ENCODE measurements at regions not wholly inside any gene's neighbourhood (a gene's known extent, or its start where the extent isn't known, plus 50 kb on each side); places are given as distances from the start of the nearest gene placed in this dataset.
"Not testable (repeated sequence)": the region's sequence is repeated elsewhere in the genome, so short reads cannot be mapped to it uniquely, and the experiment has no call there.

DNA sequence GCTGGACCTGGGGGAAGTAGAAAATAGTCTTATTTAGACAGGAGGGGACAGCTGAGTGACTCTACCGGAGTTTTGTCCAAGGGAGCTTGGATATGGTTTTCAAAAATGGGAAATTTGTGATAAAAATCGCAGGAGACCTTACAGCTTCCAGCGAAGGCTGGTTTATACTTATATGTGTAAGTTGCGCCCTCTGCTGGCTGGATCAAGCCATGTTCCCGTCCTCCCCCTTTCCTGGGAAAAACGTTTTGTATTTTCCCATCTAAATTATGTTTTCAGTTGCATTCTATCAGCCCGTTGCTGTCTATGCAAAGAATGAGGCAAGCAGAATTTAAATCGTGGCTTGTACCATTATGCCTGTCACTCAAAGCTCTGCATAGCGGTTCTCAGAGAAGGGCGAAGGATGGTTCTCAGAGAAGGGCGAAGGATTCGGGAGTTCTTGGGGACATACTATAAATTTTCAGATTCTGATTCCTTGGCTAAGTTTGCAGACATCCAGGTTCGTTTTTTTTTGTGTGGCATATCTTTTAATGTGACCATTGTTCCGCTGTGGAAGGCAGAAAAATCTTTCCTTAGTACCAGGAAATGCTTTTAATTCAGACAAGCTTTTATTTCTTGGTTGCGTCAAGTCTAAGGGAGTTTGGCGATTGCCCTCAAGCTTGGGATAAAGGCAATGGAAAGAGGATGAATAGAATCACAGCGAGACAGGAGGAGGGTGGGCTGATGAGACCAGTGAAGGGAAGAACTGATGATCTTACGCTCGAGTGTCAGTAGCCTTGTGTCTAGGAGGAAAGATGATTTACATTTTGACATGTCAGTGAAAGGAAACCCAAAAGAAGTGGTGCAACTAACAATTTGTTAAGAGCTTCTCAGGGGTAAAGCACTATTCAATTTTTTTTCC lies 128.5 kb upstream of the ARX start:
- in situ Hi-C loops (cut with MboI; ENCODE audit: low sequenced_read_pairs): loop anchor here (25.0 kb wide), 1 partner anchor 757 kb away; no protein-coding TSS in a partner anchor

DNA sequence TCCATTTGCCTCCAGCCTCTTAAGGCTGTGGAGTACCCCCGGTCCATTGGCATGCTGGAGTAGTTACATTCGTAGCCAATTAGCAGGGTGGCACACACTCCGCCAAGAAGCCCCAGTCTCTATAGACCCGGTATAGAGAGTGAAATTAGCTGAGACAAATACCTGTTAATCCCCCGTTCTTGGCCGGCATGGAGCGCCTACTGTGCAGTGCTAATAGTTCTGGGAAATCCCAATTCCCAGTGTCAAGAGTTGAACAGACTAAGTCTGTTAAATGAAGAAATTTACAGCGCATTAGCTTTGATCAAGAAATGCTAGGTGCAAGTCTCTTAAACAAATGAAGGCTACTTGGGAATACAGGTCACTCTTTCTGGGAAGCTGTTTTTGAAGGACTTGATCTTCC lies 127.8 kb upstream of the ARX start:
- in situ Hi-C loops (cut with MboI; ENCODE audit: low sequenced_read_pairs): loop anchor here (25.0 kb wide), 1 partner anchor 756 kb away; no protein-coding TSS in a partner anchor

DNA sequence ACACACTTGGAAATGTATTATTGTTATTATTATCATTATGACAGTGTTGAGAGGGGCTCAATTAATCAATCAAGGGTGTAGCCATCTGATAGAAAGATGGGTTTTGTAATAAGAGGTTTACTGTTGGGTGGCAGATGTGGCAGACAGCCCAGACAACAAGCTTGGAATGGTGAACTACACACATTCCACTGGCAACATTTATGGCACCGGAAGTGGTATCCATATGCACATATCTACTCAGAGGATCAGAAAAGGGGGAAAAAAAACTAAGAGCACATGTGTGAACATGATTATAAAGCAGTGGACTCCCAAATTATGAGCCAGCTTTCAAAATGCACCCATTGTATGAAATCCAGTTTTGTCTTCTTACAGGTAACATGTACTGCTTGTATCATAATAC lies 125.9 kb upstream of the ARX start:
- in situ Hi-C loops (cut with MboI; ENCODE audit: low sequenced_read_pairs): loop anchor here (25.0 kb wide), 1 partner anchor 754 kb away; no protein-coding TSS in a partner anchor

DNA sequence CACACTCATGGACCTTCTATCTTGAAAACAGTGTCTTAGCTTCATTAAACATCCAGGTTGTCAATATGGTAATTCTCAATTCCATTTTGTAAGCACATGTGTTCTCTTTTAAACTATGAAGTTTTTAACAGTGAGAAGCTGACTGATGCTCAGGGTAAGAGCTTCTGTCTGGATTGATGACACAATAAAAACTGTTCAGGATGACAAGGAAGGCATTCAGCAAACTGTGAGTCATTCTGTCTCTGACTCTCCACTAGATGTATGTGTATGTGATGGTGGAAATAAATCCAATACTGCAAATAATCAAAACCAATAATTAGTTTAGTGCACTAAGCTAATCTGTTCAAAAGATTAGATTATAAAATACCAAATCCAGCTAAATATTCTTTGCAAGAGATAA lies 115.3 kb upstream of the ARX start:
- in situ Hi-C loops (cut with MboI; ENCODE audit: low sequenced_read_pairs): loop anchor here (25.0 kb wide), 1 partner anchor 744 kb away; no protein-coding TSS in a partner anchor

DNA sequence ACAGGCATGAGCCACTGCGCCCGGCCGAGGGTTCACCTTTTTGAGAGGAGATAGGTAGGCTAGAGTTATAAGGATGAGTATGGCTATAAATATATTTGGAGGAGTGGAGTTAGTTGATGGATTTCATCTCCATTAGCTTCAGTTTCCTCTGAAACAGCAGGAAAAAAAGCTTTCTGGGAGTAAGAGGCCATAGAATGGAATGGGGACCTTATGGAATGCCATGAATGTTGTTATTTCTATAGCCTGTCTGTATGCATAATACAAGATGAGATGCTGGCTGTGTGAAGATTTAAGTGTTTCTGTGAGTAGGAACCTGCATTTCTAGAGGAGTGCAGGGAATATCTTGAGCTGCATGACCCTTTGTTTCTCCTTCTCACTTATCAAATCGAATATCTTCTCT lies 114.9 kb upstream of the ARX start:
- in situ Hi-C loops (cut with MboI; ENCODE audit: low sequenced_read_pairs): loop anchor here (25.0 kb wide), 1 partner anchor 743 kb away; no protein-coding TSS in a partner anchor

DNA sequence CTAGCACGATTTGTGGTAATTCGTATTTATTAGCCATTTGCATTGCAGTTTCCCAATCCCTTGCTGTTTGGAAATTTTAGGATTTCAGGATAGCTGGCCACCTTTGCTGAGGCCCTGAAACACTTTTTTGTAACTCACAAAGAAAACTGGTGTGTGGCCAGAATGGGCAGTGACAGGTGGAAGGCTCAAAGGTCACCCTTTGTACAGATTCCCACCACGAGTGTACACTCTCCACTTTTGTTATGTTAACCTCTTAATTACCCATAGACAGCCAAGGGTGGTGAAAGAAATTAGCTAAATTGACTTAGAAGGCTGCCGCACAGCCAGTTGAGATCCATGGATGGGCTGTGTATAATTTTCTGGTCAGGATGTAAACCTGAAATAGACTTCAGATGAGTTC lies 109.7 kb upstream of the ARX start:
- in situ Hi-C loops (cut with MboI; ENCODE audit: low sequenced_read_pairs): loop anchor here (25.0 kb wide), 1 partner anchor 738 kb away; no protein-coding TSS in a partner anchor

DNA sequence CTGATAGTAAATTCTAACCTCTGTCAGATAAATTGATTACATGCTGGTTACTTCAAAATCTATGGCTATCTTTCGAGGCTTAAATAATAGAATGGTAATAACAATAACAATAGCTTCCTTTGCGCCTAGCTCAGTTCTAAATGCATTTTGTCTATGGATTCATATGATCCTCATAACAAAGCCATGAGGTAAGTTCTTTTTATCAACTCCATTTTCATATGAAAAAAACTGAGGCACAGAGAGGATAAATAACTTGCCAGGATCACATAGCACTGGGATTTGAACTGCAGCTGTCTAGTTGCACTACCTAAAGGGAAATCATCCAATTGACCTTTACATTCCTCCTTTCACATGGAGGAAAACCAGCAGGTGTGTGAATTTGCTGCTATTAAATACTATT lies 108.6 kb upstream of the ARX start:
- in situ Hi-C loops (cut with MboI; ENCODE audit: low sequenced_read_pairs): no loop called here

DNA sequence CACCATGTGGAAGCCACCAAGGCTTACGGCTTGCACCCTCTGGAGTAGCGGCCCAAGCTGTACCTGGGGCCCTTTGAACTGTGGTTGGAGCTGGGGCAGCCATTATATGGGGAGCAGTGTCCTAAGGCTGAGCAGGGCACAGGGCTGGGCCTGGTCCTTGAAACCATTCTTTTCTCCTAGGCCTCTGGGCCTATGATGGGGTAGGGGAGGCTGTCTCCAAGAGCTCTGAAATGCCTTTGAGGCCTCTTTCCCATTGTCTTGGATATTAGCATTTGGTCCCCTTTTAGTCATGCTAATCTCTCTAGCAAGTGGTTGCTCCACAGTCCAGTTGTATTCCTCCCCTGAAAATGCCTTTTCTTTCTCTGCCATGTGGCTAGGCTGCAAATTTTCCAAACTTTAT lies 96.4 kb upstream of the ARX start:
- in situ Hi-C loops (cut with MboI; ENCODE audit: low sequenced_read_pairs): no loop called here

DNA sequence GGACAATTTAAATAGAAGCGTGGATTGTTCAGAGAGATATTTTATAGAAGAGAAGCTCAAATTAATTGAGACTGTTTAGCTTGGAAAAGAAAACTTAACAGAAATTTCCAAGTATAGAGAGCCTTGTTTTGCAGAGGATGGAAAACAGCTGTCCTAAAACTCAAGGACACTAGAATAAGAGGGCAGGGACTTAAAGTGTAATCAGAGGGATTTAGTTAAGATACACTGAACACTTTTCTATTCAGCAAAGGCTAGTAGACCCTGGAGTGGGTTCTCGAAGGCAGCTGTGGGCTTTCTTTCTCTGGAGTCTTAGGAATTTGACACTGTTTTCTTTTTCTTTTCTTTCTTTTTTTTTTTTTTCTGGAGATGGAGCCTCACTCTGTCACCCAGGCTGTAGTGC lies 92.7 kb upstream of the ARX start:
- in situ Hi-C loops (cut with MboI; ENCODE audit: low sequenced_read_pairs): no loop called here

DNA sequence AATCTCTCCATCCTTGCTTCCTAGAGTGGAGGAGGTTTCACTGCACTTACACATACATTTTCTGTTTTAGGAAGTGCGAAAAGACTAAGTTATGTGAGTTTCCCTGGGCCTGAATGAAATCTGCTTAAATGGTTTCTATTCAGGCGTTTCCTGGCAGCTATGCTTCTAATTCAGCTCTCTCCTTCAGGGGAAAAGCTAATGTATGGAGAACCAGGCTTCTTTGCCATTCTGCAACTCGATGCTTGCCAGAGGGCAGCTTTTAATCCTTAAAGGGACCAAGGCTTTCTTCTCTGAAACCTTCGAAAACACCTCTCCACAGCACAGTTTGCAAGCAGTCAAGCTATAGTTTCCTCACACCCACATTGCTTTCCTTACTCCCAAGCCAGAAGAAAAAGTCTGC lies 89.5 kb upstream of the ARX start:
- in situ Hi-C loops (cut with MboI; ENCODE audit: low sequenced_read_pairs): no loop called here

DNA sequence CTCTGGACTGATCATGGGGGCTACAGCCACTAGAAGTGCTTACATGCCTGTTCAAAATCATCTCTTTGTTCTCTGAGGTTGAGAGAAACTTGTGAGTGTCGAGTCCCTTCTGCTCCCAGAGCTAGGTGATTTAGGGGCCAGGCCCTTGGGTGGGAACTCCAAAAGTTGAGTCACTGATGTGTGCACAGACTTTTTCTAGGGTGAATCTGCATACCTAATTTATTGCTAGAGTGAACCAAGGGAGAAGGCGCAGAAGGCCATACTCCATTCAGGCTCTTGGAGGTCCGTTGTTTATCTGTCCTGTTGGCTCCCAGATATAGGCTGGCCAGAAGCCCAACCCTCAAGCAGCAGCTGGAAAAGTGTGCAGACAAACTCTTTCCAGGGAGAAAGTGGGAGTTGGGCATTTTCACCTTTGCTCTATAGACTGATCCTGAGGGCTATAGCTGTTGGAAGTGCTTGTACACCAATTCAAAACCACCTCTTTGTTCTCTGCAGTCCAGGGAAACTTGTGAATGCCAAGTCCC lies 80.8 kb upstream of the ARX start:
- in situ Hi-C loops (cut with MboI; ENCODE audit: low sequenced_read_pairs): no loop called here

DNA sequence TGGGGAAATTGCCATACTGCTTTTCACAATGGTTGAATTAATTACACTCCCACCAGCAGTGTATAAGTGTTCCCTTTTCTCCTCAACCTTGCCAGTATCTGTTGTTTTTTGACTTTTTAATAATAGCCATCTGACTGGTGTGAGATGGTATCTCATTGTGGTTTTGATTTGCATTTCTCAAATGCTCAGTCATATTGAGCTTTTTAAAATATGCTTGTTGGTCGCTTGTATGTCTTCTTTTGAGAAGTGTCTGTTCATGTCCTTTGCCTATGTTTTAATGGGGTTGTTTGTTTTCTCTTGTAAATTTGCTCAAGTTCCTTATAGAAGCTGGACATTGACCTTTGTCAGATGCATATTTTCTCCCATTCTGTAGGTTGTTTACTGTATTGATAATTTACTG lies 75.4 kb upstream of the ARX start:
- in situ Hi-C loops (cut with MboI; ENCODE audit: low sequenced_read_pairs): not testable (repeated sequence)

DNA sequence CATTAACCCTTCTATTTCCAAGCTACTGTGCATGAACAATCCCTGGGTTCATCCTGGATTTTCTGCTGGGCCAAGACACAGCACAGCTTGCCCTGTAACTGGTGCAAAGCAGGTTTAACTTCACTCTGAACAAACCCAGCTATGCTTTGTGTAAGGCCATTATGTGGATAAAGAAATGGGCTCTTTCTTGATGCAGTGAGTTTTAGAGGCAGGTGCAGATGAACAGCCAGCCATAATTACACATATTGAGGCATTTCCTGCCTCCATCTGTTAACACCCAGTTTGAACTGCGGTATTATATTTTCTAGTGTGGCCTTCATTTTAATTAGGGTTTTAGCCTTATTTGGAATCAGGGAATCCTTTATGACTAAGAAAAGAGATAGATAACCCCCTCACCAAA lies 68.7 kb upstream of the ARX start:
- in situ Hi-C loops (cut with MboI; ENCODE audit: low sequenced_read_pairs): no loop called here

DNA sequence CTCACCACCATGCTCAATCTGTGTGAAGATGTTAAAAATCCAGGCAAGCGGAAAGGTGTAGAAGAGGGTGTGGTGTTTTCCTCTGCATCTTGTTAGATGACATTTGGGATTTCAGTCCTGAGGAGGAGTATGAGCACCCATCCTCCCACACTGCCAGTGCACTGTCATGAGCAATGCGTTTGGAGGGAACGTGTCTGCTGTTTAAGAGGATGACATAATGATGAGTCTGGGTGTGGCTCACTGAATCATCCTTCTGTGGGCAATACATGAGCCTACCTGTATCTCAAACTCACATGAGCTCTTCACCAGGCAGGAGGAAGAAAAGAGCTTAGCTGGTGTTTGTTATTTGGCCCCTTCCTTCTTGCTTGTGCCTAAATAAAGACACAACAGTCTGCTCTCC lies 67.9 kb upstream of the ARX start:
- in situ Hi-C loops (cut with MboI; ENCODE audit: low sequenced_read_pairs): no loop called here

DNA sequence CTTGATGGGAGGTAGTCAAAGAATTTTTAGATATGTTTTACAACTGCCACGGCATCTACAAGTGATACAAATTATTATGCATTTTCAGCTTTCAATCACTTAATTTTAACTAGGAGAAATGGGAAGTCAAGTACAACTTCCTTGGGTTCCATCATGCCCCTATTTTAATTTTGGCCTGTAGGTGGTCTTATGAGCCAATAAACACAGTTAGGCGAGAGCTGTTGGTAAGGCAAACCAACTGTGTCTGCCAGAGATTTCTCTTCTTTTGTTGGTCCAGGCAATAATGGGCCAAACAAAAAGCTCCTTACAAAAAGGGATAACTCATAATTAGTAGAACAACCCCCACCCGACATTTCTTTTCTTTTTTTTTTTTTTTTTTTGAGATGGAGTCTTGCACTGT lies 63.3 kb upstream of the ARX start:
- in situ Hi-C loops (cut with MboI; ENCODE audit: low sequenced_read_pairs): no loop called here

DNA sequence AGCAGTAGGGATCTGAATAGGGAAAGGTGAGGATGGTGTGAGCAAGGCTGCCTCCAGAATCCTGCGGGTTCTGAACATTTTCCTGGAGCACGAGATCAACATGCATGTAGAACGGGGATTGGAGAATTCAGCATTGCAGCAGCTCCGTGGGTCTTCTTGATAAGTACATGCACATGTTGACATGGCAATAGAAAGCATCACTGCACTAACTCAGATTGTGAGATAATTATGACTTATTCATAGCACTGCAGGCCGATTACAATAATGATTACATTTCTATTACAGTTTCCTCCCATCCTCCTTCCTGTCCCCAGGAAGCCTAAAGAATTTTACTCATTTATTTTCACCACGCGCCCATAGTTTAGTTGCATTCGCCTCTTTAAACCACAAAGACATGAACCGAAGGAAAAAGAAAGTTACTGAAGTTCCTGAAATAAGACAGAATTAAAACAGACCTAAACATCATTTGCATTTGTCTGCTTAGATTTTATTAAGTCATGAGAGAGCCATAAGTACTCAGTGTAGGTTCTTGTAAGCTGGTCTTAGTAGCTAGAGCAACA lies 61.3 kb upstream of the ARX start:
- in situ Hi-C loops (cut with MboI; ENCODE audit: low sequenced_read_pairs): no loop called here

DNA sequence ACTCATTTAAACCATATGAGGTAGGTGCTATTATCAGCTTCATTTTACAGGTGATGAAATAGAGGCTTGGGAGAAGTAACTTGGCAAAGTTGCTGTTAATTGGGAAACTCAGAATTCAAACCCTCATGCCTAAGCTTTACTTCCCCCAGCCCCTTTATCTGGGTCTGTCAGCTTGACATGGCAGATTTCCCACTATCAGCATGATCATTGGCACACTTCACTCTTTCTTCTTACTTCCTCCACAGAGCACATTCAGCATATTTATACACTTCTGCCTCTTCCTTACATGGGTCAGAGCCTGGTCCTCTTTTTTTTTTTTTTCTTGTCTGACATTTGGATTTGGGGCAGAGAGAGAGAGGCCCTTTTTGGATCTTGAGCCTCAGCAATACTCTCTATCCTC lies 56.5 kb upstream of the ARX start:
- in situ Hi-C loops (cut with MboI; ENCODE audit: low sequenced_read_pairs): no loop called here

DNA sequence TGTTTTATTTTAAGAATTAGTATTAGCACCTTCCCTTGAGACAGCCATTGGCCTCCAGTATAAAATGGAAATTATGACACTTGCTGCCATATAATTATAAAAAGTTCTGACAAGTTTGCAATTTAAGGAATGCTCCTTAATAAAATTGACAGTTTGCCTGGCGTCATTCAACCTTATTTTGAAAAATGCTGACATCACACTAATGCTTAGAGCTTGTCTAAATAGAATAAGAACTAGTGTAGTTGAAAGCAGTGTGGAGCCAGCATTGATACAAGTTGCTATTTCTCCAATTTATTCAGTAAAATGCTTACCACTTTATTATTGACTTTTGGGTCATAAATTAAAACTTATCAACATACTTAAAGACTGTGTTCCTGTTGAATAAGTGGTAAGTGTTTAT lies 54.3 kb upstream of the ARX start:
- in situ Hi-C loops (cut with MboI; ENCODE audit: low sequenced_read_pairs): no loop called here

DNA sequence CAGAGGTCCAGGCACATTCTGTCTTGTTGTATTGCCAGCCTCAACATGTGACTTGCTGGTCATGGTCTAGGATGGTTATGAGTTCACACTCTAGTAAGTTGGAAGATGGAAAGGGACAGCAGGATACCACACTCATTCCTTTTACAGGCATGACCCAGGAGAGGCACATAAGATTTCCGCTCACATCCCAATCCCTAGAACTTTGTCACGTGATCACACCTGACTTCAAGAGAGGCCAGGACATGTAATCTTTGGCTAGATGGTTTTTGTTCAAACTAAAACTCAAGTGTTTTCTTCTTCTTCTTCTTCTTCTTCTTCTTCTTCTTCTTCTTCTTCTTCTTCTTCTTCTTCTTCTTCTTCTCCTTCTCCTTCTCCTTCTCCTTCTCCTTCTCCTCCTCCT lies 53.4 kb upstream of the ARX start:
- in situ Hi-C loops (cut with MboI; ENCODE audit: low sequenced_read_pairs): no loop called here

DNA sequence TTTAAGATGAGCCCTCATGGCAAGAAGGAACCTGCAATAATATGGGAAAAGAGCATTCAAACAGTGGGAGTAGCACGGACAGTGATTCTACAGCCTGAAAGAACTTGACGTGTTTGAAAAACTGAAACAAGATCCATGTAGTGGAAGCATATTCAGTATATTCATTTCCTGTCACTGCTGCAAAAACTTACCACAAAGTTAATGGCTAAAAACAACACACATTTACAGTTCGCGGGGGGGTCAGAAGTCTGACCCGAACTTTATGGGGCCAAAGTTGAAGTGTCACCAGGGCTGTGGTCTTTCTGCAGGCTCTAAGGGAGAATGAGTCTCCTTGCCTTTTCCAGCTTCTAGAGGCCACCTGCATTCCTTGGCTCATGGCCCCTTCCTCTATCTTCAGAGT lies 52.6 kb upstream of the ARX start:
- in situ Hi-C loops (cut with MboI; ENCODE audit: low sequenced_read_pairs): no loop called here

DNA sequence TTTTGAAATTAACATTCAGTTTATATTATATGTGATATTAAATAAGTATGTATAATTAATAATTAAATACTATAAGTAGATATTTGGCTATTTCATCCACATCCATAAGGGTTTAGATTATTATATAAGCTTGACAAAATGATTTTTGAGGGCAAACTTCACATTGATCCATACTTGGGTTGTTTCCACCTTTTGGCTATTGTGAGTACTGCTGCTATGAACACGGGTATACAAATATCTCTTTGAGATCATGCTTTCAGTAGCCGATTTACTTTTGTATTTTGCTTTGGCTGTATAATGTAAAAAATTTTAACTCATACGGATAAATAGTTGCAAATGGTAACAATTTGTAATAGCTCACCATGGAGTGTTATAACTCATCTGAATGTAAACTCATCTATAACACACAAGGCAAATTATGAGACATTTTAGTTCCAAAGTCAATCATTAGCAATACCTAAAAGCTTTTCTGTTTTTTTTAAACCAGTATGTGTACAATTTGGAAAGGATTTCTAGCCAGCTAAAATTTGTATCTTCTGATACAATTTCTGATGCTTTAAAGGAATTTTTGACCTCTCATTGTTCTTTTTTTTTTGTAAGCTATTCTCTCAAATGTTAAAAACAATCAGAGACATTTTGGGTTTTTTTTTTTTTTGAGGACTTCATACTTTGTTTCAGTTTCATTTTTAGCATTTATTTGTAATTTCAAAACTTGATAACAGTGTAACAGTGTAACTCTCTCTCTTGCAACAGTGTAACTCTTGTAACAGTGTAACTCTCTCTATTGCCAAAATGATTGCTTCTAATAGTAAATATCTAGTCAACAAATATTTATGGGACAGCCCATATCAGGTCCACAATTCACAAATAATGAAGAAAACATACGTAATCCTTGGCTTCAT lies 51.8 kb upstream of the ARX start:
- in situ Hi-C loops (cut with MboI; ENCODE audit: low sequenced_read_pairs): no loop called here
